ENCODE measurements at regions not wholly inside any gene's neighbourhood (a gene's known extent, or its start where the extent isn't known, plus 50 kb on each side); places are given as distances from the start of the nearest gene placed in this dataset.
"Not testable (repeated sequence)": the region's sequence is repeated elsewhere in the genome, so short reads cannot be mapped to it uniquely, and the experiment has no call there.

DNA sequence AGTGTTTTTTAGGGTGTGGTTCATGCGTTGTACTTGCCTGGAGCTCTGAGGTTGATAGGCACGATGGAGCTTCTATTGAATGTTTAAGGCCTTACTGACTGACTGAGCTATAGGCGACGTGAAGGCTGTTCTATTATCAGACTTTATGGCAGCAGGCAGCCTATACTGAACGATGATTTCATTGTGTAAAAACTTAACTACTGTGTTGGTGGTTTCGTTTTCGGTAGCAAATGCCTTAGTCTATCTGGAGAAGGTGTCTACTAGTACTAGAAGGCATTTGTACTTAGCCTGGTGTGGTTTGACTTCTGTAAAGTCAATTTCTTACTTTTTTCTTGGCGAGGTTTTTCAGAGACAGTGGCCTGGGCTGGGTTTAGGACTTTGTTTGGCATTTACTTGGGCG lies 194.4 kb downstream of the OTOP1 start:
- not testable (repeated sequence) for DNase-seq (ENCODE audit: low read depth)

DNA sequence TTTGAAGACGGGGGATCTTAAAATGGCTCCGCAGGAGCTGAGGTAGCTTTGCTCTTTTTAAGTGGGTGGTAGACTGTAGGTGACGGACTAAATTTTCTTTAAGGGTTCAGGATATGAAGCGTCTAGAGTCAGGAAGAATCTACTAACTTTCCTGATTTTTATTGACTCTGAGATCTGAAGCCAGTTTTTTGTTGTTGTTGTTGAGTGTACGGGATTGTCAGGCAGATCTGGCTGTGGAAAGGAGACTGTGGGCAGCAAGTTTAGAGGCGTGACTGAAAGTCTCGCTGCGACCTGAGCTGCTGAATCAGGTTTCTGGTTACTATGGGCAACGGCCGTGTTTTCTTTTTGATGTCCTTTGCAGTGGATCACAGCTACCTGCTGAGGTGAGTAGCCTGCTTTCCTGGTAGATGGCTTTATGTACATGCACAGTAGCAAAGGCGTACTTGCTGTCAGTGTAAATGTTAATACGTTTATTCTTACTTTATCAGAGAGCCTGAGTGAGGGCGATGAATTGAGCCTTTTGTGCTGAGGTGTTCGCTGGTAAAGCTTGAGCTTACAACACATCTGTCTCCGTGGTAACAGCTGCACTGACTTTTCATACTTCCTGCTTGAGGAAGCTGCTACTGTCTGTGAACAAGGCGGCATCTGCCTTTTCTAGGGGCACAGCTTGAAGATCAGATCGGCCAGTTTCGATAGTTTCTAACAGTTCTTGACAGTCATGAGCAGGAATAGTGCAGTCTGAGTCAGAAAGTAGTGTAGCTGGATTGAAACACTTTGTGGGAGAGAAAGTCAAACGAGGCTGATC lies 193.7 kb downstream of the OTOP1 start:
- DNase-seq (ENCODE audit: low read depth): peak; percentile 12

- not testable (repeated sequence) for DNase-seq (ENCODE audit: low read depth)
Observed at GRCh38 chr4:4037399-4038138, 189.2 kb downstream of the OTOP1 start.

GRCh38 chr4:4045823-4046222 lies 180.9 kb downstream of the OTOP1 start:
- not testable (repeated sequence) for DNase-seq (ENCODE audit: low read depth)

DNA sequence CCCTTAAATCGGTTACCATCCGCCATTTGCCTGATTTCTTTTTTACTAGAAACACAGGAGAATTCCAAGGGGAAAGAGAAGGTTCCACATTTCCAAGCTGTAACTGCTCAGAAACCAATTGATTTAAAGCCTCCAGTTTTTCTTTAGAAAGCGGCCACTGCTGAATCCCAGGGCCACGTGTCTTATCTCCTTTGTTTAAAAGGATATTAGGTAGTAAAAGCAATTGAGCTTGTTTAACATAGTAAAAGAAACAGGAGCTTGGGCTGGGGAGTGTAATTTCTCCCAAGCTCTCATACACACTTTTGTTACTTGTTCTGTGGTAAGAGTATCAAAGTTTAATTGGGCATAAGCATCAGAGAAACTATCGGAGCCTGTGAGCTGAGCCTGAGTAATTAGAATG lies 180.0 kb downstream of the OTOP1 start:
- DNase-seq (ENCODE audit: low read depth): not testable (repeated sequence)

- DNase-seq (ENCODE audit: low read depth): not testable (repeated sequence)
Observed at GRCh38 chr4:4047202-4047601, 179.5 kb downstream of the OTOP1 start.

GRCh38 chr4:4048227-4048626 lies 178.5 kb downstream of the OTOP1 start:
- not testable (repeated sequence) for DNase-seq (ENCODE audit: low read depth)

DNA sequence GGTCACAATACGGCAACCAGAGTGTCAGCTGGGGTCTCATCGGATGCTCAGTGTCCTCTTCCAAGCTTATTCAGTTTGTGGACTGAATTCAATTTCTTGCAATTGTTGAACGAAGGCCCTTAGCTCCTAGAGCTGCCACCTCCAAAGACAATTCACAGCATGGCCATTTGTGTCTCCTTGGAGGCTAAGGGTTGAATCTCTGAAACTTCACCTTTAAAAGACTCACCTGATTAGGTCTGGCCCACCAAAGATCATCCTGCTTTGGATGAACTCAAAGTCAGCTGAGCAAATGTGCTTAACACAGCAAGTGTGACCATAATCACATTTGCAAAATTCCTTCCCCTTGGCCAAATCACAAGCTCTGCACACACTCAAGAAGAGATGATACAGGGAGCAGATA lies 175.9 kb downstream of the OTOP1 start:
- DNase-seq (ENCODE audit: low read depth): not testable (repeated sequence)

DNA sequence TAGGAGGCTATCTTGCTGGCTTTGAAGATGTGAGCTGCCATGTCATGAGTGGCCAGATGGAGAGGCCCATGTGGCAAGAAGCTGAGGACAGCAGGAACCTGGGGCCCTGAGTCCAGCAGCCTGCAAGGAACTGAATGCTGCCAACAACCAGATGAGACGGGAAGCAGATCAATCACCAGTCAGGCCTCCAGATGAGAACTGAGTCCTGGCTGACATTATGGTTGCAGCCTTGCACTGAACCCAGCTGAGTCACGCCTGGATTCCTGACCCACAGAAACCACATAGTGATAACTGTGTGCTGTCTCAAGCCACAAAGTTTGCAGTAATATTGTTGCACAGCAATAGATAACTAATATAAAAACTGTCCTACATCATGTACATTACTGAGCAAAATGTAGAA lies 173.8 kb downstream of the OTOP1 start:
- not testable (repeated sequence) for DNase-seq (ENCODE audit: low read depth)

GRCh38 chr4:4057226-4057625 lies 169.5 kb downstream of the OTOP1 start:
- DNase-seq (ENCODE audit: low read depth): not testable (repeated sequence)

DNA sequence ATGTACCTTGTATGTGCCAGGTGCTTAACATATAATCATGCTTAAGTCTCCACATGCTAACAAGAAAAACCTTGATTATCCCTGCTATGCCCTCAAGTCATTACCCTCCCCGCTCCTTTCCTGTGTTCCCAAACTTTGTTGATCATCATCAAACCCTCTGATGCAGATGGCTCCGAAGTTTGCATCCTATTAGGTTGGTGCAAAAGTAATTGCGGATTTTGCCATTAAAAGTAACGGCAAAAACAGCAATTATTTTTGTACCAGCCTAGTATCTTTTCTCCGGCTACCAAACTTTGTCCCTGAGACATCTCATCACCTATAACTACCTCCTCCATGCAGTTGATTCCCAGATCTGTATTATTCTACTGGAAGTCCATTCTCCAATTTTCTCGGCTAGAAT lies 142.6 kb downstream of the OTOP1 start:
- not testable (repeated sequence) for DNase-seq (ENCODE audit: low read depth)

- DNase-seq (ENCODE audit: low read depth): not testable (repeated sequence)
Observed at GRCh38 chr4:4089716-4090419, 136.9 kb downstream of the OTOP1 start.

DNA sequence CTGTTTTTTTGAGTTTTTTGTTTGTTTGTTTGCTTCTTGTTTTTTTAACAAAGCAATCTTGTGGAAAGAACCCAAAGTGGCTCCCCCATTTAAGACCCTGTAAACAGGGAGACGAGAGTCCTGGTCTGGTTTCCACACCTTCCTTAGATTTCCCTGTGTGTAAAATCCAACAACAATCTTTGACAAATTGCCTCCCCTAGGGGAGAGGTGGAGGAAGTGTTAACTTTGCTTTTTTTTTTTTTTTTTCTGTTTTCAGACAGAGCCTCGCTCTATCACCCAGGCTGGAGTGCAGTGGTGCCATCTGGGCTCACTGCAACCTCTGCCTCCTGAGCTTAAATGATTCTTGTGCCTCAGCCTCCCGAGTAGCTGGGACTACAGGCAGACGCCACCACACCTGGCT lies 136.0 kb downstream of the OTOP1 start:
- not testable (repeated sequence) for DNase-seq (ENCODE audit: low read depth)

- DNase-seq (ENCODE audit: low read depth): not testable (repeated sequence)
Observed at GRCh38 chr4:4092159-4092558, 134.6 kb downstream of the OTOP1 start.

- not testable (repeated sequence) for DNase-seq (ENCODE audit: low read depth)
Observed at GRCh38 chr4:4099610-4100009, 127.1 kb downstream of the OTOP1 start.

- DNase-seq (ENCODE audit: low read depth): not testable (repeated sequence)
Observed at GRCh38 chr4:4106923-4107322, 119.8 kb downstream of the OTOP1 start.

DNA sequence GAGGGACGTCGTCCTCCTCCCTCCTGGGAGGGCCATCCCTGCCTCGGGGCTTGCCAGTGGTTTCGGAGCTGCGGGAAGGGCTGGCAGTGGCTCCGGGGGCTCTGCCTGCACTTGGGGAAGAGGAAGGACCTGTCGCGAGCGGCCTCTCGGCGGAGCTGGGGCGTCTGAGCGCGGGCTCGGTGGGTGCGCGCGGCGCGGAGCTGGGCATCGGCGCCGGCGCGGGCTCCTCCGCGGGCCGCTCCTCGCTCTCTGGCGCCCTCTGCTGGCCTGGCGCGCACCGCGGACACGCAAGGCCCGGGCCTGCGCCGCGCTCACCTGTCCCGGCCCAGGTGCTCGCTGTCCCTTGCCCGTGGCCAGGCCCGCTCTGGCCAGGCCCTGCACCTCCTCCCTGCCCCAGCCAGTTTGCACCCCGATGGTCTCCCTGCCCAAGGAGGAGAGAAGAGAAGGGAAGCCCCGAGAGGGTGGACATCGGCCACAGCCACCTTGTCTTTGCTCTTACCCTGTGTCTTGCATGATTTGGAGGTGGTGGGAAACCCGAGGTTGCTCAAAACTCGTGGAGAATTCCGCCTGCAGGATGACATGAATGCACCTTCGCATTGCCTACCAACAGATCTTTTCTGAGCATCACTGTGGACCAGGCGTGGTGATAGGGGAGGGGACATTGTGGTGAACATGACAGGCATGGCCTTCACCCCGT lies 119.2 kb downstream of the OTOP1 start:
- DNase-seq (ENCODE audit: low read depth): peak; percentile 19

DNA sequence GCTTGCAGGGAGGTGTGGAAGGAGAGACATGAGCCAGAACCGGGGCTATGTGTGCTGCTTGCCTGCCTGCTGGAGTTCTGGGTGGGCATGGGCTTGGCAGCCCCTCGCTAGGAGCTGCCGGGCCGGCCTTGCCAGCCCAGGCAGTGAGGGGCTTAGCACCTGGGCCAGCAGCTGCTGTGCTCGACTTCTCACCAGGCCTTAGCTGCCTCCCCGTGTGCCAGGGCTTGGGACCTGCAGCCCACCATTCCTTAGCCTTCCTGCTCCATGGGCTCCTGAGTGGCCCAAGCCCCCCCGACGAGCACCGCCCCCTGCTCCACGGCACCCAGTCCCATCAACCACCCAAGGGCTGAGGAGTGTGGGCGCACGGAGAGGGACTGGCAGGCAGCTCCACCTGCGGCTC lies 111.3 kb downstream of the OTOP1 start:
- DNase-seq (ENCODE audit: low read depth): not testable (repeated sequence)

DNA sequence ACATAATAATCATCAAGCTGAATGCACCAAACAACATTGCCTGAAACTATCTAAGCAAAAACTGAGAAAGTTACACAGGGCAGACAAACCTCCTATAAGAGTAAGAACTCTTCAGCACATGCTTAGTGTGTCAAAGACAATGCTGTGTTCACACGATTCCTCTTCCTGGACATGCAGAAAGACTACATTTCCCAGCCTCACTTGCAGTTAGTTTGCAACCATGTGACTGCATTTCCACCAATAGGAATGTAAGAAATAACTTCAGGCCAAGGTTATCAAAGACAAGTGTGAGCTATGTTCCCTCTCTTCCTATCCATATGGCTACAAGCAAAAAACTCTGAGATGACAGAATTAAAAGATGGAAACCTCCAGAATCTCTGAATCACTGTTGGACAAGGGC lies 109.8 kb downstream of the OTOP1 start:
- DNase-seq (ENCODE audit: low read depth): not testable (repeated sequence)

GRCh38 chr4:4134368-4134767 lies 92.4 kb downstream of the OTOP1 start:
- not testable (repeated sequence) for DNase-seq (ENCODE audit: low read depth)

DNA sequence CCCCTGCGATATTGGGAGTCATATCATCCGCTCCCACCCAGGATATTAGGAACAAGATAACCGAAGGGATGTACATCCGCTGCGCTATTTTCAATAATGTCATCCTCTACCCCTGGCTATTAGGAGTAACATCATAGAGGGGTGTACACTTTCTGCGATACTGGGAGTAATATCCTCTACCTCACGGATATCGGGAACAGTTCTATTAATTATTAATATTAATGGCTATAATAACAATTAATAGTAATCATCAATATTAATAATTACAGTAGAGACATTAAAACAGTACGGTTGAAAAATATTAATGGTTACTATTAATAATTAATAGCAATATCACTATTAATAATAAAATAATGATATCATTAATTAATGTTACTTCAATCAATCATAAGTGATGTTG lies 90.1 kb downstream of the OTOP1 start:
- DNase-seq (ENCODE audit: low read depth): not testable (repeated sequence)

Data from T-helper 22 cell (primary cell).